H1 (cell line): ENCODE measurements at regions not wholly inside any gene's neighbourhood (a gene's known extent, or its start where the extent isn't known, plus 50 kb on each side); places are given as distances from the start of the nearest gene placed in this dataset.

Experiments used
- CTCF ChIA-PET: fragments of 300-600 bp; sonication (Branson Sonifier 250); formaldehyde crosslinking; loops from one replicate; lab custom pipeline; 2021; ENCODE audit not compliant: partially characterized antibody; lab: Charles Lee
- POLR2A ChIA-PET: fragments of 300-600 bp; sonication (Branson Sonifier 250); formaldehyde crosslinking; loops from one replicate; lab custom pipeline; 2021; ENCODE audit warnings: inconsistent platforms; ENCODE audit not compliant: partially characterized antibody; lab: Charles Lee
- DNase-seq, 2 experiments: peaks; one replicate each; pipeline versions ENCODE4 v3.0.0 to v3.0.0-alpha.2; 2010 to 2022; ENCODE audit warnings: low spot score in 2 of 2, low read depth in 1 of 2, mixed read lengths in 1 of 2
- FAIRE-seq: peaks from 2 replicates; lab custom pipeline; 2011; peaks lifted over from hg19 to GRCh38; lab: Jason Lieb, UNC
- H2AFZ ChIP-seq: 2 replicates; pipeline ENCODE4 v1.8.1; 2012; ENCODE audit warnings: low read length, inconsistent platforms
- H2AK5ac ChIP-seq: 2 replicates; pipeline ENCODE4 v1.6.1; 2013; ENCODE audit warnings: low read depth, low read length
- H2BK120ac ChIP-seq: replicated peaks from 2 replicates; pipeline ENCODE3; 2013; ENCODE audit warnings: low read depth, low read length, inconsistent platforms
- H2BK12ac ChIP-seq: 2 replicates; pipeline ENCODE4 v1.6.1; 2013; ENCODE audit warnings: low read depth, low read length
- H2BK15ac ChIP-seq: 2 replicates; pipeline ENCODE4 v1.6.1; 2013; ENCODE audit warnings: low read length
- H2BK20ac ChIP-seq: 2 replicates; pipeline ENCODE4 v1.6.1; 2013; ENCODE audit warnings: low read length
- H2BK5ac ChIP-seq: 2 replicates; pipeline ENCODE4 v1.6.1; 2013; ENCODE audit warnings: low read depth, low read length
- H3K14ac ChIP-seq: 2 replicates; pipeline ENCODE4 v1.6.1; 2013; ENCODE audit warnings: inconsistent platforms; ENCODE audit not compliant: insufficient read length
- H3K18ac ChIP-seq: 2 replicates; pipeline ENCODE4 v1.6.1; 2013; ENCODE audit warnings: low read length; ENCODE audit errors: extremely low read depth
- H3K23ac ChIP-seq: 2 replicates; pipeline ENCODE4 v1.6.1; 2013; ENCODE audit warnings: inconsistent platforms; ENCODE audit not compliant: insufficient read length
- H3K23me2 ChIP-seq: 2 replicates; pipeline ENCODE4 v1.6.1; 2013; ENCODE audit warnings: low read depth, low read length
- H3K27ac ChIP-seq: 2 replicates; pipeline ENCODE4 v1.6.1; 2011; ENCODE audit warnings: low read depth, low read length, inconsistent platforms
- H3K27me3 ChIP-seq, 4 experiments: replicated peaks in 1 of 4; 1 replicate in 1 of 4; 2 replicates in 3 of 4; pipeline versions ENCODE4 v1.6.1 to v1.8.1; 2011 to 2013; ENCODE audit warnings: low read length in 3 of 4, mild to moderate bottlenecking in 3 of 4, inconsistent platforms in 2 of 4, mixed read lengths in 2 of 4, moderate library complexity in 1 of 4; ENCODE audit not compliant: control insufficient read depth in 3 of 4, insufficient read depth in 3 of 4; ENCODE audit errors: extremely low read depth in 1 of 4
- H3K36me3 ChIP-seq, 4 experiments: 2 replicates each; pipeline versions ENCODE4 v1.6.1 to v1.8.1; 2011 to 2013; ENCODE audit warnings: mild to moderate bottlenecking in 4 of 4, low read length in 3 of 4, moderate library complexity in 2 of 4, control low read depth in 1 of 4, inconsistent platforms in 1 of 4; ENCODE audit not compliant: insufficient read depth in 4 of 4, control insufficient read depth in 2 of 4
- H3K4ac ChIP-seq: replicated peaks from 2 replicates; pipeline ENCODE3; 2013; ENCODE audit warnings: low read length, low read depth, mixed read lengths, inconsistent platforms; ENCODE audit not compliant: insufficient read length
- H3K4me1 ChIP-seq, 4 experiments: replicated peaks in 1 of 4; 1 replicate in 1 of 4; 2 replicates in 3 of 4; pipeline versions ENCODE4 v1.6.1 to v1.8.1; 2011 to 2013; ENCODE audit warnings: low read length in 3 of 4, inconsistent platforms in 2 of 4, mixed read lengths in 1 of 4; ENCODE audit not compliant: insufficient read depth in 4 of 4, control insufficient read depth in 3 of 4
- H3K4me2 ChIP-seq, 2 experiments: 2 replicates each; pipeline versions ENCODE4 v1.6.1 to v1.8.1; 2011 to 2013; ENCODE audit warnings: low read depth in 2 of 2, low read length in 2 of 2, control low read depth in 1 of 2, inconsistent platforms in 1 of 2, mild to moderate bottlenecking in 1 of 2; ENCODE audit not compliant: insufficient read depth in 1 of 2
- H3K4me3 ChIP-seq, 4 experiments: fragments of 200-600, 300-600 bp in 1 of 4; sonication (generic), shearing (Covaris generic), sonication (Bioruptor Twin) in 1 of 4; 2 replicates each; pipeline versions ENCODE4 v1.5.1 to v1.8.1; 2011 to 2016; ENCODE audit warnings: low read length in 4 of 4, low read depth in 3 of 4, control low read depth in 2 of 4, inconsistent platforms in 2 of 4, mild to moderate bottlenecking in 2 of 4, mixed read lengths in 1 of 4, moderate library complexity in 1 of 4; ENCODE audit not compliant: insufficient read depth in 2 of 4; ENCODE audit errors: extremely low read depth in 1 of 4
- H3K56ac ChIP-seq: replicated peaks from 2 replicates; pipeline ENCODE3; 2013; ENCODE audit warnings: low read depth, mild to moderate bottlenecking, mixed read lengths, low read length, inconsistent platforms; ENCODE audit not compliant: insufficient read length
- H3K79me1 ChIP-seq: 2 replicates; pipeline ENCODE4 v1.6.1; 2013; ENCODE audit warnings: low read depth, low read length, control low read depth
- H3K79me2 ChIP-seq, 2 experiments: 2 replicates each; pipeline versions ENCODE4 v1.6.1 to v1.8.1; 2012 to 2013; ENCODE audit warnings: low read length in 2 of 2, mild to moderate bottlenecking in 2 of 2, inconsistent platforms in 1 of 2; ENCODE audit not compliant: insufficient read depth in 2 of 2, control insufficient read depth in 1 of 2
- H3K9ac ChIP-seq, 4 experiments: replicated peaks in 1 of 4; 1 replicate in 1 of 4; 2 replicates in 3 of 4; pipeline versions ENCODE4 v1.6.1 to v1.8.1; 2011 to 2013; ENCODE audit warnings: low read depth in 3 of 4, low read length in 3 of 4, control low read depth in 2 of 4, mild to moderate bottlenecking in 2 of 4, moderate library complexity in 2 of 4, inconsistent platforms in 1 of 4; ENCODE audit errors: extremely low read depth in 1 of 4
- H3K9me3 ChIP-seq, 2 experiments: 2 replicates each; pipeline versions ENCODE4 v1.6.1 to v1.8.1; 2012 to 2013; ENCODE audit warnings: mild to moderate bottlenecking in 2 of 2, moderate library complexity in 2 of 2, control low read depth in 1 of 2, inconsistent platforms in 1 of 2, low read depth in 1 of 2, low read length in 1 of 2, mixed read lengths in 1 of 2; ENCODE audit not compliant: insufficient read depth in 2 of 2
- H4K20me1 ChIP-seq, 2 experiments: replicated peaks in 1 of 2; 2 replicates each; pipeline versions ENCODE3 to v1.8.1; 2011 to 2013; ENCODE audit warnings: inconsistent platforms in 2 of 2, low read length in 2 of 2, mild to moderate bottlenecking in 1 of 2; ENCODE audit not compliant: insufficient read depth in 2 of 2, control insufficient read depth in 1 of 2
- H4K5ac ChIP-seq: 2 replicates; pipeline ENCODE4 v1.6.1; 2013; ENCODE audit warnings: low read length, low read depth, mixed read lengths, inconsistent platforms; ENCODE audit not compliant: insufficient read length
- H4K8ac ChIP-seq: 2 replicates; pipeline ENCODE4 v1.8.0; 2013; ENCODE audit warnings: mild to moderate bottlenecking, moderate library complexity, low read length, inconsistent platforms; ENCODE audit not compliant: insufficient read depth; ENCODE audit errors: extremely low read depth
- H4K91ac ChIP-seq: replicated peaks from 2 replicates; pipeline ENCODE3; 2013; ENCODE audit warnings: low read length, mixed read lengths, inconsistent platforms; ENCODE audit not compliant: insufficient read length
- BRCA1 ChIP-seq: IDR thresholded peaks from 2 replicates; pipeline ENCODE4 v1.6.1; 2012; ENCODE audit warnings: low read depth, low read length, improper control_type of control experiment
- CBX5 ChIP-seq: fragments of 300-800, 300-1000 bp; sonication (generic); IDR thresholded peaks from 2 replicates; pipeline ENCODE4 v1.7.1; 2016; ENCODE audit warnings: antibody characterized with exemption, low read length, low read depth
- CHD1 ChIP-seq: IDR thresholded peaks from 2 replicates; pipeline ENCODE4 v1.6.1; 2012; ENCODE audit warnings: low read depth, low read length, improper control_type of control experiment
- GABPA ChIP-seq: IDR thresholded peaks from 2 replicates; pipeline ENCODE4 v1.6.1; 2011; ENCODE audit warnings: mild to moderate bottlenecking, low read length, moderate library complexity, borderline replicate concordance; ENCODE audit not compliant: insufficient read depth
- POLR2AphosphoS5 ChIP-seq: IDR thresholded peaks from 2 replicates; pipeline ENCODE4 v1.6.1; 2011; ENCODE audit warnings: low read depth, low read length
- RNF2 ChIP-seq: fragments of 200-900, 300-1000 bp; sonication (generic); IDR thresholded peaks from 2 replicates; pipeline ENCODE4 v1.7.1; 2016; ENCODE audit warnings: borderline replicate concordance, low read depth, mild to moderate bottlenecking, antibody characterized with exemption, low read length; ENCODE audit not compliant: poor library complexity, severe bottlenecking; ENCODE audit errors: missing control alignments
- SP4 ChIP-seq: IDR thresholded peaks from 2 replicates; pipeline ENCODE4 v1.6.1; 2012; ENCODE audit warnings: low read length, inconsistent platforms
- SUZ12 ChIP-seq: fragments of 200-600 bp; sonication (generic); IDR thresholded peaks from 2 replicates; pipeline ENCODE4 v1.6.1; 2012; ENCODE audit warnings: mild to moderate bottlenecking, inconsistent platforms, low read length, moderate library complexity, mixed read lengths
- WGBS, 2 experiments: shearing (Covaris generic) in 1 of 2; methylation state at CpG; one replicate each; pipeline versions ENCODE4 v1.1.6 to v1.1.7; 2013 to 2015; ENCODE audit warnings: low lambda C conversion rate in 2 of 2, mixed read lengths in 2 of 2, inconsistent platforms in 1 of 2, low coverage in 1 of 2, missing lambda C conversion rate in 1 of 2; ENCODE audit not compliant: insufficient replicate concordance in 2 of 2, insufficient coverage in 1 of 2, insufficient read length in 1 of 2; ENCODE audit errors: extremely low coverage in 1 of 2, missing lambda C conversion rate in 1 of 2; 5-methylcytosine and 5-hydroxymethylcytosine counted together
- TF ChIP-seq, protein P1 (sequence below), 3 experiments: IDR thresholded peaks; 1 replicate in 2 of 3; 2 replicates in 1 of 3; pipeline versions ENCODE4 v1.5.1 to v1.6.1; 2011; ENCODE audit warnings: low read length in 3 of 3, mild to moderate bottlenecking in 3 of 3, inconsistent platforms in 2 of 3, low read depth in 1 of 3, moderate library complexity in 1 of 3; ENCODE audit not compliant: insufficient read depth in 1 of 3; ENCODE audit errors: control extremely low read depth in 1 of 3
- TF ChIP-seq, protein P2 (sequence below): IDR thresholded peaks from 2 replicates; pipeline ENCODE4 v1.6.1; 2012; ENCODE audit warnings: low read length, inconsistent platforms

DNA sequence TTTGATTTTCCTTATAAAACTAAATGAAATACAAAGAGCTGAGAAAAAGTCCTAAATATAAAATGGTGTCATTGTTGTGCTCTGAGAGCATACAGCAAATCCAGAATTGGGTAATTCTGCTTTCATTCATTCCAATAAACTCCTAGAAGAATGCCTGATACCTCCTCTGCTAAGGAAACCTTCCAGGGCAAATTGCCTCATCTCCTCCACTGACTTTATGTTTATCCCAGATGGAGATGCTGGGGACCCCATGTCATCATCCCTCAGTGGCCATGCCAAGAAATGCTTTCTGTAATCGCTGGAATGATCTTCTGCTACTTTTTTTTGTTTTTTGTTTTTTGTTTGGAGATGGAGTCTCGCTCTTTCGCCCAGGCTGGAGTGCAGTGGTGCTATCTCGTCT lies 119.3 kb upstream of the PRKCQ start:
- no peak overlapping the region for H3K4me3 ChIP-seq
- H4K8ac ChIP-seq, result no peak overlapping the region
- ChIA-PET CTCF (interaction anchor here (0.8 to 5.2 kb wide), 5 partner anchors 10 to 392 kb away, joined by 3 to 28 read pairs (median 4); no protein-coding TSS in a partner anchor), POLR2A (no interaction called here)
- no peaks in the 10 kb centered on the region for H3K27me3 ChIP-seq
- no peaks in the 10 kb centered on the region for H3K36me3 ChIP-seq
- DNase-seq, result no peak
- no peak overlapping the region for H2AK5ac ChIP-seq
- no peaks in the 10 kb centered on the region for H3K9me3 ChIP-seq
- H3K18ac ChIP-seq, result no peak overlapping the region
- H2BK120ac ChIP-seq, result no peak overlapping the region
- TF ChIP-seq SUZ12 (no peak), BRCA1 (no peak), GABPA (no peak), RNF2 (no peak), POLR2AphosphoS5 (no peak), CHD1 (no peak), CBX5 (no peak), SP4 (no peak)
- TF ChIP-seq, protein P1, sequence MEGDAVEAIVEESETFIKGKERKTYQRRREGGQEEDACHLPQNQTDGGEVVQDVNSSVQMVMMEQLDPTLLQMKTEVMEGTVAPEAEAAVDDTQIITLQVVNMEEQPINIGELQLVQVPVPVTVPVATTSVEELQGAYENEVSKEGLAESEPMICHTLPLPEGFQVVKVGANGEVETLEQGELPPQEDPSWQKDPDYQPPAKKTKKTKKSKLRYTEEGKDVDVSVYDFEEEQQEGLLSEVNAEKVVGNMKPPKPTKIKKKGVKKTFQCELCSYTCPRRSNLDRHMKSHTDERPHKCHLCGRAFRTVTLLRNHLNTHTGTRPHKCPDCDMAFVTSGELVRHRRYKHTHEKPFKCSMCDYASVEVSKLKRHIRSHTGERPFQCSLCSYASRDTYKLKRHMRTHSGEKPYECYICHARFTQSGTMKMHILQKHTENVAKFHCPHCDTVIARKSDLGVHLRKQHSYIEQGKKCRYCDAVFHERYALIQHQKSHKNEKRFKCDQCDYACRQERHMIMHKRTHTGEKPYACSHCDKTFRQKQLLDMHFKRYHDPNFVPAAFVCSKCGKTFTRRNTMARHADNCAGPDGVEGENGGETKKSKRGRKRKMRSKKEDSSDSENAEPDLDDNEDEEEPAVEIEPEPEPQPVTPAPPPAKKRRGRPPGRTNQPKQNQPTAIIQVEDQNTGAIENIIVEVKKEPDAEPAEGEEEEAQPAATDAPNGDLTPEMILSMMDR (IDR thresholded peaks at IDR 0.05; ENCODE audit: control extremely low read depth in 1 of 3, insufficient read depth in 1 of 3, low read depth in 1 of 3, low read length in 3 of 3), result no peak
- TF ChIP-seq, protein P2, sequence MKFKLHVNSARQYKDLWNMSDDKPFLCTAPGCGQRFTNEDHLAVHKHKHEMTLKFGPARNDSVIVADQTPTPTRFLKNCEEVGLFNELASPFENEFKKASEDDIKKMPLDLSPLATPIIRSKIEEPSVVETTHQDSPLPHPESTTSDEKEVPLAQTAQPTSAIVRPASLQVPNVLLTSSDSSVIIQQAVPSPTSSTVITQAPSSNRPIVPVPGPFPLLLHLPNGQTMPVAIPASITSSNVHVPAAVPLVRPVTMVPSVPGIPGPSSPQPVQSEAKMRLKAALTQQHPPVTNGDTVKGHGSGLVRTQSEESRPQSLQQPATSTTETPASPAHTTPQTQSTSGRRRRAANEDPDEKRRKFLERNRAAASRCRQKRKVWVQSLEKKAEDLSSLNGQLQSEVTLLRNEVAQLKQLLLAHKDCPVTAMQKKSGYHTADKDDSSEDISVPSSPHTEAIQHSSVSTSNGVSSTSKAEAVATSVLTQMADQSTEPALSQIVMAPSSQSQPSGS, result no peak
- no peak overlapping the region for H2BK12ac ChIP-seq
- H3K23ac ChIP-seq, result no peak overlapping the region
- no peak overlapping the region for H3K56ac ChIP-seq
- H3K79me2 ChIP-seq, result no peaks in the 10 kb centered on the region
- no peak overlapping the region; the same call in 1 of the 2 replicates for H2BK20ac ChIP-seq
- H4K5ac ChIP-seq, result no peak overlapping the region
- WGBS, 2 experiments, result 96% methylated on average over 4 of the region's 4 CpGs; no CpG with 5 or more reads in 1 of the 2 experiments
- FAIRE-seq, result no peak
- no peak overlapping the region for H3K27ac ChIP-seq
- no peak overlapping the region for H3K4ac ChIP-seq
- H3K4me1 ChIP-seq, result peaks cover 0 to 3% (median 0%) of the 10 kb centered on the region in 4 experiments; a peak in 1 of 7 replicates
- H3K9ac ChIP-seq, result no peak overlapping the region
- no peak overlapping the region for H4K91ac ChIP-seq
- H4K20me1 ChIP-seq, result no peaks in the 10 kb centered on the region
- H3K79me1 ChIP-seq, result no peaks in the 10 kb centered on the region
- no peak overlapping the region for H2BK15ac ChIP-seq
- H2BK5ac ChIP-seq, result no peak overlapping the region
- no peak overlapping the region for H2AFZ ChIP-seq
- peaks cover 2% of the 10 kb centered on the region; the same call in 1 of the 2 replicates for H3K23me2 ChIP-seq
- H3K14ac ChIP-seq, result no peak overlapping the region
- H3K4me2 ChIP-seq, result no peak overlapping the region
